Inflammatory macrophage treated with lipopolysaccharide for 1 hour (primary cell): ENCODE measurements at regions not wholly inside any gene's neighbourhood (a gene's known extent, or its start where the extent isn't known, plus 50 kb on each side); places are given as distances from the start of the nearest gene placed in this dataset.

ENCODE experiments used
- DNase-seq, 2 donors: peaks; one replicate each; pipeline ENCODE4 v3.0.0-alpha.2; 2020 to 2022

DNA sequence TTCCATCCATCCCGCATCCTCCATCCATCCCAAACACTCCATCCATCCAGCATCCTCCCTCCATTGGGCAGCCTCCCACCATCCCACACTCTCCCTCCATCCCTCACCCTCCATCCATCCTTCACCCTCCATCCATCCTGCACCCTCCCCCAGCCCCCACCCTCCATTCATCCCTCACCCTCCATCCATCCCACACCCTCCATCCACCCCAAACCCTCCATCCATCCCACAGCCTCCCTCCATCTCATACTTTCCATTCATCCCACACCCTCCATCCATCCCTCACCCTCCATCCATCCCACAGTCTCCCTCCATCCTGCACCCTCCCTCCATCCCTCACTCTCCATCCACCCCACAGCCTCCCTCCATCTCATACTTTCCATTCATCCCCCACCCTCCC lies 60.4 kb downstream of the FOXI2 start:
- DNase-seq: no peak

DNA sequence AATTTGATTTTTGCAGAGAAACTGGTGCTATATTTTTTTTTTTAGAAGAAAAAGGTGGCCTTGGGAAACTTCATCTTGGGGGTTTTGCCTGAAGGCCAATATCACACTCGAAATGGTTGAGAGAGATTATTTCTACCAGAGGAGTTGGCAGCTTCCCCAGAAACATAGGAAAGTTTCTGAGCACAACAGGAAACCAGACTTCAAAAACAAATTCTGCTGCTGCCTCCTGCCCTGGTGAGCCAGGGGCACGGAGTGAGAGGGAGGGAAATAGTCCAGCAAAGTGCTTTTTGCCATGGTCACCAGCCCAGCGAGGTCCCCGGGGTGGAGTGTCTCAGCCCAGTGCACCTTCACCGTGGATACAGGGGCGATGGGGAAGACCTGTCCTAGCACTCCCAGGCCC lies 61.1 kb downstream of the FOXI2 start:
- no peak for DNase-seq

DNA sequence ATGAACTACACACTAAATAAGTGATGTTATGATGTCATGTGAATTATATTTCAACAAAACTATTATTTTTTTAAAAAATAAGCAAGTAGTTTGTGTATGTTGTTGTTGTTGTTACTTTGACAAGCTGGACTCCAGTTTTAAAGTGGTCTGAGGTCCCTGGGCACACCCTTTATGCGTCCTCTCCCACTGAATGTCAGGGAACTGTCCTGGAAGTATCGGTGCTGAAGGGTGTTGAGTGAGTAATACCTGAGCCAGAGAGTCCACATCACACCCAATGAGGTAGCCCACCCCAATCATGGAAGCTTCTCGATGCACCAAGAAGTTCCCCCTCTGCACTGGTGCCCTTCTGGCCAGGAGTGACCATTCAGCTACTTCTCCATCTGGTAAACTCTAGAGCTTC lies 64.3 kb downstream of the FOXI2 start:
- no peak for DNase-seq

GRCh38 chr10:127802531-127803095 lies 65.6 kb downstream of the FOXI2 start:
- DNase-seq: peak; percentile 47 to 57

DNA sequence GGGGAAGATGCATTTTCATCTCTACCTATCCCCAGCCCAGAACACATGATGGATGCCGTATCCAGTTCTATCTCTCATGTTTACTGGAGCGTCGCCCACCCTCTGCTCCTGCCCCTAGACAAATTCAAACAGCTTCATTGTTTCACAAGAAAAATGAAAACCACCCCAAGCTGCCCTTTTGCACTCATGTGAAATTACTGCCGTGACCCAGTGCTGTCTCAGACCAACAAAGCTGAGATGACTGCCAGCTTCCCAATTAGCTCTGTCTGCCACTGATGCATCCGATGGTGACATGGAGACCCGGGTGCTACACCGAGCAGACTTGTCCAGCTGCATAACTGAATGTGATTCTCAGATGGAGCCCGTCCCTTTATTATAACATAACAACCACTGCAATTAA lies 67.7 kb downstream of the FOXI2 start:
- DNase-seq: no peak

DNA sequence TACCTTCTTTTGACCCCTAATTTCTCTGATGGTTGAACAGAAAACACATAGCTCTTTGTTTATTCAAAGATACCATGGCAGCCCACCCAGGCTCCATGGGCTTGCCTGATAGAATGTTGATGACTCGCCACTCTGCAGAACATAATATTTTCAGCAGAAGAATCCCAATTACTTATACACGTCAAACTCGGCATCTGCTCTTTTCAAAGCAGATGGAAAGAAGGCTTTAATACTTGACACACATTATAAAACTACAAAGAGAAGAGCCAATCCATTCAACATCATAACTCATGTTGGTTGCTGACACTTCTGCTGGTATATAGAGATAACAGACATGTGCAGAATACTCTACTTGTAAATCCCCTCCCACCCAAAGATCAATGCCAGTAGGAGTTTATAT lies 69.0 kb downstream of the FOXI2 start:
- no peak for DNase-seq

GRCh38 chr10:127812041-127812440 lies 75.1 kb downstream of the FOXI2 start:
- no peak for DNase-seq

DNA sequence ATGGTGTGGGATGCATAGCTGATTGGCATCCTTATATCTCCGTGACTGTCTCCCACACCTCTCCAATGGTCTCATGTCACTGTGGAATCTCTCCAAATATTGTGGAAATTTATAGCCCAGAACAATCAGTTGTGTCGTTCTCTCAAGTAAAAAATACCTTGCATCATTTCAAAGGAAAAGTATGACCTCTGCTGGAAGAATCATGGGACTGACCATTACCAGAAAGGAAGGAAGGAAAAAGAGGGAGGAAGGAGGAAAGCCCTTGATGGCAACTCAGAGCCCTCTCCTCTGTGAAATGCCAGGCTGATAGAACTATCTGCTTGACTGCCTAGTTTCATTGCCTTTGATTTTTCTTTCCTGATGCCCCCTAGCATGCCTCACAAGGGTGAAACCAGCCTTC lies 76.3 kb downstream of the FOXI2 start:
- no peak for DNase-seq

- DNase-seq: peak in 1 of 2 donors; percentile 2
Observed at GRCh38 chr10:127815147-127815546, 77.6 kb downstream of the CLRN3 start.

GRCh38 chr10:127824826-127825225 lies 67.9 kb downstream of the CLRN3 start:
- no peak for DNase-seq

- DNase-seq: no peak
Observed at GRCh38 chr10:127826154-127826725, 66.5 kb downstream of the CLRN3 start.

- no peak for DNase-seq
Observed at GRCh38 chr10:127827354-127828140, 65.2 kb downstream of the CLRN3 start.
